Ovary (tissue), 7 donors: ENCODE measurements at regions not wholly inside any gene's neighbourhood (a gene's known extent, or its start where the extent isn't known, plus 50 kb on each side); places are given as distances from the start of the nearest gene placed in this dataset.

Experiments
- DNase-seq, 5 donors: peaks; one replicate each; pipeline ENCODE4 v3.0.0-alpha.2; 2019 to 2020
- H3K27ac ChIP-seq, 2 donors: fragments of 200-600 bp; one replicate each; pipeline versions ENCODE4 v1.5.1 to v1.8.0; 2019 to 2022
- H3K27me3 ChIP-seq: fragments of 200-600 bp; one replicate; pipeline ENCODE4 v1.8.0; 2022
- H3K36me3 ChIP-seq: fragments of 200-600 bp; sonication (generic); one replicate; pipeline ENCODE4 v1.5.1; 2019
- H3K4me1 ChIP-seq: one replicate; pipeline ENCODE4 v1.8.1; 2013; ENCODE audit warnings: mild to moderate bottlenecking, moderate library complexity; ENCODE audit not compliant: insufficient read depth
- H3K4me3 ChIP-seq: fragments of 200-600 bp; sonication (generic); one replicate; pipeline ENCODE4 v1.5.1; 2017
- H3K9me3 ChIP-seq, 2 donors: fragments of 200-600 bp in 1 of 2; sonication (generic) in 1 of 2; one replicate each; pipeline versions ENCODE4 v1.5.1 to v1.8.1; 2013 to 2019; ENCODE audit warnings: mild to moderate bottlenecking in 1 of 2, moderate library complexity in 1 of 2
- EP300 ChIP-seq: sonication (generic); formaldehyde crosslinking; IDR thresholded peaks from one replicate; pipeline ENCODE4 v1.6.1; 2017; ENCODE audit warnings: antibody characterized with exemption
- POLR2A ChIP-seq: fragments of 450-650 bp; IDR thresholded peaks from one replicate; pipeline ENCODE4 v1.6.1; 2017; ENCODE audit warnings: antibody characterized with exemption, mild to moderate bottlenecking, moderate library complexity
- WGBS, 3 donors: extraction: QIAGEN DNeasy Blood & Tissue Kit in 1 of 3; methylation state at CpG; one replicate each; pipeline versions ENCODE4 v1.1.5 to v1.1.7; 2013 to 2017; 5-methylcytosine and 5-hydroxymethylcytosine counted together
- intact Hi-C, 4 donors: fragments of 100-400 bp; cut with DNase I; formaldehyde crosslinking; loops; one replicate each; pipeline versions ENCODE4 v1.11.0 to v1.15.1; 2022 to 2023
- TF ChIP-seq, protein P1 (sequence below), 3 donors: fragments of 450-650 bp in 2 of 3; fragments of 200-600 bp in 1 of 3; IDR thresholded peaks; one replicate each; pipeline versions ENCODE4 v1.5.1 to v1.8.0; 2016 to 2022; ENCODE audit warnings: antibody characterized with exemption in 3 of 3, mild to moderate bottlenecking in 1 of 3
- donor health status: DM: no; HTN: no; CAD: no; lungs with moderate emphysema.
- donor health status: DM: no; HTN: no; CAD: no.
- donor health status: Bipolar disorder and iron deficiency.
- donor health status: DM: no; HTN: no; CAD: no.
- donor health status: DM: yes; HTN: yes; CAD: no.

DNA sequence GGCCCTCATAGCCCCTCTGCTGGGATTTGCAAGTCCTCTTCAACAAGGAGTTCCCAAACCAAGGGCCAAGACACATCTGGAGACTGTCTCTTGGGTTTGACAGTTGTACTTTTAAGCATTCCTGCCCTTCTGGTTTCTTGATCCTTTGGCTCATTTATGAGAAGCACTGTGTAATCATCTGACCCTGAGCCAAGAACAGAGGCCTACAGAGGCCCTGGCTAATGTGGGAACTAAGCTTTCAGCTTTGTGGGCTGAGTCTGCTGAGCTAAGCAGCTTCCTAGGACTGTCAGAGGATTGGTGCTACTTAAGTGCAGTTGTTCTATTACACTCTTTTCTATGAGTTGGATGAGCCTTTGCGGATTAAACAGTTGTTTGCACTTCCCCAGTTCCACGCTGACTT, 178.3 kb downstream of the KBTBD8 start:
- 86 to 94% (median 87%) methylated on average over 2 of the region's 2 CpGs for WGBS, 3 donors
- TF ChIP-seq POLR2A (no peak), EP300 (no peak)
- TF ChIP-seq, protein P1, sequence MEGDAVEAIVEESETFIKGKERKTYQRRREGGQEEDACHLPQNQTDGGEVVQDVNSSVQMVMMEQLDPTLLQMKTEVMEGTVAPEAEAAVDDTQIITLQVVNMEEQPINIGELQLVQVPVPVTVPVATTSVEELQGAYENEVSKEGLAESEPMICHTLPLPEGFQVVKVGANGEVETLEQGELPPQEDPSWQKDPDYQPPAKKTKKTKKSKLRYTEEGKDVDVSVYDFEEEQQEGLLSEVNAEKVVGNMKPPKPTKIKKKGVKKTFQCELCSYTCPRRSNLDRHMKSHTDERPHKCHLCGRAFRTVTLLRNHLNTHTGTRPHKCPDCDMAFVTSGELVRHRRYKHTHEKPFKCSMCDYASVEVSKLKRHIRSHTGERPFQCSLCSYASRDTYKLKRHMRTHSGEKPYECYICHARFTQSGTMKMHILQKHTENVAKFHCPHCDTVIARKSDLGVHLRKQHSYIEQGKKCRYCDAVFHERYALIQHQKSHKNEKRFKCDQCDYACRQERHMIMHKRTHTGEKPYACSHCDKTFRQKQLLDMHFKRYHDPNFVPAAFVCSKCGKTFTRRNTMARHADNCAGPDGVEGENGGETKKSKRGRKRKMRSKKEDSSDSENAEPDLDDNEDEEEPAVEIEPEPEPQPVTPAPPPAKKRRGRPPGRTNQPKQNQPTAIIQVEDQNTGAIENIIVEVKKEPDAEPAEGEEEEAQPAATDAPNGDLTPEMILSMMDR (IDR thresholded peaks at IDR 0.05): no peak
- no peak overlapping the region for H3K4me3 ChIP-seq
- H3K27ac ChIP-seq: no peak overlapping the region
- intact Hi-C loops: no loop called here
- H3K9me3 ChIP-seq: no peaks in the 10 kb centered on the region
- no peak for DNase-seq
- no peaks in the 10 kb centered on the region for H3K4me1 ChIP-seq
- H3K36me3 ChIP-seq: no peaks in the 10 kb centered on the region
- no peaks in the 10 kb centered on the region for H3K27me3 ChIP-seq

DNA sequence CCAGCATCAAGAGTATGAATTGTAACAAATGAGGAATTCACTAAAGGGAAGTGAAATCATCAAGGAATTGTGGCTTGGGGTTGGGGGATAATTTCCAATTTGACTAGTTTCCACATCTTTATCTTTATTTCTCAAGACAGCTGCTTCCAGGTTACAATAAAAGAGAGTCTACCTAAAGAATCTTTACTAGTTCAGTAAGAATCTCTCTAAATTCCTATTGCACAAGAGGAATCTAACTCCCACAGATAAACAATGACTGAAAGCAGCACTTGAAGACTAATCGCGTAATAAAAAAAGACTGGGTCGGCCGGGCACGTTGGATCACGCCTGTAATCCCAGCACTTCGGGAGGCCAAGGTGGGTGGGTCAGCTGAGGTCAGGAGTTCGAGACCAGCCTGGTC, 194.4 kb downstream of the KBTBD8 start:
- 38 to 47% (median 46%) methylated on average over 8 of the region's 8 CpGs for WGBS, 3 donors
- intact Hi-C loops: no loop called here
- no peak overlapping the region for H3K27ac ChIP-seq
- no peaks in the 10 kb centered on the region for H3K27me3 ChIP-seq
- no peaks in the 10 kb centered on the region for H3K36me3 ChIP-seq
- H3K4me3 ChIP-seq: no peak overlapping the region
- TF ChIP-seq EP300 (no peak), POLR2A (no peak)
- TF ChIP-seq, protein P1 (IDR thresholded peaks at IDR 0.05): no peak
- H3K4me1 ChIP-seq: no peaks in the 10 kb centered on the region
- H3K9me3 ChIP-seq: no peaks in the 10 kb centered on the region
- DNase-seq: no peak

DNA sequence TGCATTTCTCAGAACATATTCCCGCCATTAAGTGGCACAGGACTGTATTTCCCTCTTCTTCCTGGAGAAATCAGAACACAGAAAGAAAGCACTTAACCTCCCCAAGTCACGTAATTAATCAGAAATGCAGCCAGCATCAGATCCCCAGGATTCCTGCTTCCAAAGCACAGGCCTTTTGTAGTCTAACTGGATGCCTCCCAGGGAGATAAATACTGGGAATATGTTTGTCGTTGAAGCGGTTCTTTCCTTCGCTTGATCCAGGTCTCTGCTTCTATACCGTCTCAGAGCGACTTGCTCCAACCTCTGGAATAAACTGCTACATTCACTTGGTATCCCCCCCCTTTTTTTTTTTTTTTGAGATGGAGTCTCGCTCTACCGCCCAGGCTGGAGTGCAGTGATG, 198.6 kb downstream of the KBTBD8 start:
- WGBS, 3 donors: 90 to 94% (median 93%) methylated on average over 9 of the region's 9 CpGs

DNA sequence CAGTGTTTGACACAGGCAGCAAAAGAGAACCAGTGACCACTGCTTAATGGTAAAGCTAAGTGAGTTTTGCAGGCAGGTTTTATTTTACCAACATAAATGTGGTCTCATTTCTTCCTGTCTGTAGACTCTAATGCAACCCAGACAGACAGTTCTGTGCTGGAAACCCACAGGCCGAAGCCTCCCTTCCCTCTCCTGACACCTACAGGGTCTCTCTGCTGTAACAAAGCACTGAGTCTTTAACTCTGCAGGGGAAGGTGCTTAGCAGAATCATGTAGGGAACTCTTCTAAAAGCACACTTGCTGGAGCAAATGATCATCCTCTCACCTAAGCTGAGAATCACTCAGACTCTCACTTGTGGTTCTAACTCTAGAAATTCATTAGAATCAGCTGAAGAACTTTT, 200.3 kb downstream of the KBTBD8 start:
- intact Hi-C loops: no loop called here
- Histone ChIP-seq H3K27me3 (no peaks in the 10 kb centered on the region), H3K4me1 (no peaks in the 10 kb centered on the region), H3K36me3 (no peaks in the 10 kb centered on the region), H3K27ac (no peak overlapping the region), H3K4me3 (no peak overlapping the region), H3K9me3 (no peaks in the 10 kb centered on the region)
- WGBS, 3 donors: 47 to 88% (median 66%) methylated on average over 1 of the region's 1 CpG
- no peak for DNase-seq
- no peak for TF ChIP-seq POLR2A
- TF ChIP-seq, protein P1 (IDR thresholded peaks at IDR 0.05): no peak
- no peak for TF ChIP-seq EP300

More for the DNA sequence above, 198.6 kb downstream of the KBTBD8 start:
- H3K4me3 ChIP-seq: no peak overlapping the region
- intact Hi-C loops: no loop called here
- no peaks in the 10 kb centered on the region for H3K9me3 ChIP-seq
- no peaks in the 10 kb centered on the region for H3K36me3 ChIP-seq
- H3K4me1 ChIP-seq: no peaks in the 10 kb centered on the region
- H3K27ac ChIP-seq: no peak overlapping the region
- H3K27me3 ChIP-seq: no peaks in the 10 kb centered on the region
- TF ChIP-seq, protein P1 (IDR thresholded peaks at IDR 0.05): no peak
- TF ChIP-seq EP300 (no peak), POLR2A (no peak)
- no peak for DNase-seq

DNA sequence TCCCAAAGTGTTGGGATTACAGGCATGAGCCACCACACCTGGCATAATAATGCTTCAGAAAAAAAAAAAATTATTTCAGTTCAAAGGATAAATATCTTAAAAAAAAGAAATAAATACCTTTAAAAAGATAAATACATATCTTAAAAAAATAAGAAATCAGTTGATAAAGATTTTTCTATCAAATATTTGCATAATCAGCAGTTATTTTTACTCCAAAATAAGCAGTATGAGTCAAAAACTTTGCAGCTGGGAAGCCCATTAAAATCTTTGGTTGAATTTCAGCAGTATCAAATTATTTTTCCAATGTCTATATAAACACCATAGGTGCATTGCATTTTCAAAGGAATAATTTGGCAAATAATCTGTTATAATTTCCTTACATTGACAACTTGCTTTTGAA, 202.5 kb downstream of the KBTBD8 start:
- Histone ChIP-seq H3K27me3 (no peaks in the 10 kb centered on the region), H3K27ac (no peak overlapping the region), H3K9me3 (no peaks in the 10 kb centered on the region), H3K4me1 (no peaks in the 10 kb centered on the region), H3K36me3 (no peaks in the 10 kb centered on the region), H3K4me3 (no peak overlapping the region)
- intact Hi-C loops: no loop called here
- no peak for DNase-seq
- TF ChIP-seq, protein P1 (IDR thresholded peaks at IDR 0.05): no peak
- TF ChIP-seq EP300 (no peak), POLR2A (no peak)
